GM12875 (cell line): ENCODE measurements at regions not wholly inside any gene's neighbourhood (a gene's known extent, or its start where the extent isn't known, plus 50 kb on each side); places are given as distances from the start of the nearest gene placed in this dataset.
"Not testable (repeated sequence)": the region's sequence is repeated elsewhere in the genome, so short reads cannot be mapped to it uniquely, and the experiment has no call there.

Experiments
- H3K4me3 ChIP-seq: one replicate; pipeline ENCODE4 v1.5.1; 2011; ENCODE audit warnings: low read depth, low read length, control low read depth
- CTCF ChIP-seq: IDR thresholded peaks from 2 replicates; pipeline ENCODE4 v1.5.1; 2011; ENCODE audit warnings: low read depth, mild to moderate bottlenecking, control low read depth, inconsistent platforms, low read length, moderate library complexity, borderline replicate concordance; ENCODE audit not compliant: insufficient read depth

GRCh38 chrX:53813670-53814440, 127.3 kb upstream of the HUWE1 start:
- no peak for TF ChIP-seq CTCF
- H3K4me3 ChIP-seq: no peak overlapping the region

- TF ChIP-seq CTCF: no peak
- H3K4me3 ChIP-seq: no peak overlapping the region
These were observed 111.8 kb upstream of the HUWE1 start for GRCh38 chrX:53798281-53798680.

GRCh38 chrX:53795576-53795975, 109.1 kb upstream of the HUWE1 start:
- no peak overlapping the region for H3K4me3 ChIP-seq
- TF ChIP-seq CTCF: no peak

- no peak for TF ChIP-seq CTCF
These were observed 107.7 kb upstream of the HUWE1 start for GRCh38 chrX:53794181-53794580.

GRCh38 chrX:53768865-53769264, 82.3 kb upstream of the HUWE1 start:
- no peak for TF ChIP-seq CTCF
- no peak overlapping the region for H3K4me3 ChIP-seq

More at GRCh38 chrX:53794181-53794580, 107.7 kb upstream of the HUWE1 start:
- H3K4me3 ChIP-seq: no peak overlapping the region

- no peak overlapping the region for H3K4me3 ChIP-seq
- no peak for TF ChIP-seq CTCF
These were observed 81.9 kb upstream of the HUWE1 start for GRCh38 chrX:53768451-53768850.

GRCh38 chrX:53767544-53767943, 81.0 kb upstream of the HUWE1 start:
- no peak overlapping the region for H3K4me3 ChIP-seq

GRCh38 chrX:53757181-53757580, 70.7 kb upstream of the HUWE1 start:
- H3K4me3 ChIP-seq: not testable (repeated sequence)

More at GRCh38 chrX:53767544-53767943, 81.0 kb upstream of the HUWE1 start:
- no peak for TF ChIP-seq CTCF
